PFSK-1 (cell line): ENCODE measurements at regions not wholly inside any gene's neighbourhood (a gene's known extent, or its start where the extent isn't known, plus 50 kb on each side); places are given as distances from the start of the nearest gene placed in this dataset.

Experiments
- POLR2AphosphoS5 ChIP-seq: IDR thresholded peaks from 2 replicates; pipeline ENCODE4 v1.6.1; 2012; ENCODE audit warnings: low read depth, mild to moderate bottlenecking, control low read depth, low read length, moderate library complexity
- TAF1 ChIP-seq: IDR thresholded peaks from 2 replicates; pipeline ENCODE4 v1.6.1; 2012; ENCODE audit warnings: low read length, control low read depth, borderline replicate concordance; ENCODE audit not compliant: insufficient read depth
- TF ChIP-seq, protein P1 (sequence below), 2 experiments: IDR thresholded peaks; 2 replicates each; pipeline versions ENCODE4 v1.6.1 to v1.8.0; 2011 to 2012; ENCODE audit warnings: low read depth in 2 of 2, low read length in 2 of 2, control low read depth in 1 of 2, inconsistent platforms in 1 of 2, mild to moderate bottlenecking in 1 of 2, moderate library complexity in 1 of 2; ENCODE audit not compliant: insufficient read depth in 1 of 2

GRCh38 chr4:74555231-74555630 is 110.3 kb downstream of the AREG start:
- TF ChIP-seq POLR2AphosphoS5 (no peak), TAF1 (no peak)
- TF ChIP-seq, protein P1, sequence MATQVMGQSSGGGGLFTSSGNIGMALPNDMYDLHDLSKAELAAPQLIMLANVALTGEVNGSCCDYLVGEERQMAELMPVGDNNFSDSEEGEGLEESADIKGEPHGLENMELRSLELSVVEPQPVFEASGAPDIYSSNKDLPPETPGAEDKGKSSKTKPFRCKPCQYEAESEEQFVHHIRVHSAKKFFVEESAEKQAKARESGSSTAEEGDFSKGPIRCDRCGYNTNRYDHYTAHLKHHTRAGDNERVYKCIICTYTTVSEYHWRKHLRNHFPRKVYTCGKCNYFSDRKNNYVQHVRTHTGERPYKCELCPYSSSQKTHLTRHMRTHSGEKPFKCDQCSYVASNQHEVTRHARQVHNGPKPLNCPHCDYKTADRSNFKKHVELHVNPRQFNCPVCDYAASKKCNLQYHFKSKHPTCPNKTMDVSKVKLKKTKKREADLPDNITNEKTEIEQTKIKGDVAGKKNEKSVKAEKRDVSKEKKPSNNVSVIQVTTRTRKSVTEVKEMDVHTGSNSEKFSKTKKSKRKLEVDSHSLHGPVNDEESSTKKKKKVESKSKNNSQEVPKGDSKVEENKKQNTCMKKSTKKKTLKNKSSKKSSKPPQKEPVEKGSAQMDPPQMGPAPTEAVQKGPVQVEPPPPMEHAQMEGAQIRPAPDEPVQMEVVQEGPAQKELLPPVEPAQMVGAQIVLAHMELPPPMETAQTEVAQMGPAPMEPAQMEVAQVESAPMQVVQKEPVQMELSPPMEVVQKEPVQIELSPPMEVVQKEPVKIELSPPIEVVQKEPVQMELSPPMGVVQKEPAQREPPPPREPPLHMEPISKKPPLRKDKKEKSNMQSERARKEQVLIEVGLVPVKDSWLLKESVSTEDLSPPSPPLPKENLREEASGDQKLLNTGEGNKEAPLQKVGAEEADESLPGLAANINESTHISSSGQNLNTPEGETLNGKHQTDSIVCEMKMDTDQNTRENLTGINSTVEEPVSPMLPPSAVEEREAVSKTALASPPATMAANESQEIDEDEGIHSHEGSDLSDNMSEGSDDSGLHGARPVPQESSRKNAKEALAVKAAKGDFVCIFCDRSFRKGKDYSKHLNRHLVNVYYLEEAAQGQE (IDR thresholded peaks at IDR 0.05; ENCODE audit: insufficient read depth in 1 of 2, low read depth in 2 of 2, low read length in 2 of 2), result no peak
